ENCODE measurements at regions not wholly inside any gene's neighbourhood (a gene's known extent, or its start where the extent isn't known, plus 50 kb on each side); places are given as distances from the start of the nearest gene placed in this dataset.

- Histone ChIP-seq H3K36me3 (ENCODE audit: insufficient read depth, low read depth, low read length) (no peaks in the 10 kb centered on the region), H3K4me1 (ENCODE audit: insufficient read depth, low read length) (no peaks in the 10 kb centered on the region; the same call in 1 of the 2 replicates), H3K4me3 (ENCODE audit: low read length) (no peak overlapping the region), H3K9ac (ENCODE audit: low read depth, low read length) (no peak overlapping the region), H3K27ac (ENCODE audit: low read length) (no peak overlapping the region), H3K27me3 (ENCODE audit: insufficient read depth, low read length) (no peaks in the 10 kb centered on the region), H3K9me3 (ENCODE audit: insufficient read depth, low read depth, low read length) (no peaks in the 10 kb centered on the region)
These were observed 970.5 kb downstream of the UQCRFS1 start for GRCh38 chr19:28242317-28242927.

GRCh38 chr19:28239270-28239669 is 973.7 kb downstream of the UQCRFS1 start:
- Histone ChIP-seq H3K4me3 (ENCODE audit: low read length) (no peak overlapping the region), H3K27ac (ENCODE audit: low read length) (no peak overlapping the region), H3K9me3 (ENCODE audit: insufficient read depth, low read depth, low read length) (no peaks in the 10 kb centered on the region), H3K36me3 (ENCODE audit: insufficient read depth, low read depth, low read length) (no peaks in the 10 kb centered on the region), H3K9ac (ENCODE audit: low read depth, low read length) (no peak overlapping the region), H3K27me3 (ENCODE audit: insufficient read depth, low read length) (no peaks in the 10 kb centered on the region), H3K4me1 (ENCODE audit: insufficient read depth, low read length) (no peaks in the 10 kb centered on the region; the same call in 1 of the 2 replicates)

DNA sequence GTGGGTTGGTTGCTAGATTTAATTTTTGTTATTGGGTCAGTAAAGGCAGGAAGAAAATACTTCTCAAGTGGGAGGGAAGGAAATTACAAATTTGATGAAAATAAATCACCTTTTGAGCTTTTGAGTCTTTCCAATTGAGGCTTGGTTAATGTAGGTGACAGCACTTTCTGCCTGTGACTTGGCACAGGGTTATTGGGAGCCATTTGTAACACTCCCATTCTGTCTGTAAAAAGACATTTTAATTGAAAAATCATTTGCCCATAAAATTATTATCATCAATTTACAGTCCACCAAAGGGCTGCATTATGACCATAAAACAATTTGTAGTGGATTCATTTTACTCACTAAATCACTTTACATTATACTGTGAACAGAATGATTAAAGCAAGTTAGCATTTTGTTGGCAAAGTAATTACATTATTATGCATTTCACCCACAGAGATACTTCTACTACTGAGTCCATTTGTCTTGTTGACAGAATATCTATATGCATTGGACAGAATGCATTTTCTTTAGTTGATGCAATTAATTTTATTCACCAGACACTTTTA is 974.6 kb downstream of the UQCRFS1 start:
- Histone ChIP-seq H3K27me3 (ENCODE audit: insufficient read depth, low read length) (no peaks in the 10 kb centered on the region), H3K9me3 (ENCODE audit: insufficient read depth, low read depth, low read length) (no peaks in the 10 kb centered on the region), H3K4me3 (ENCODE audit: low read length) (no peak overlapping the region), H3K9ac (ENCODE audit: low read depth, low read length) (no peak overlapping the region), H3K4me1 (ENCODE audit: insufficient read depth, low read length) (no peaks in the 10 kb centered on the region; the same call in 1 of the 2 replicates), H3K27ac (ENCODE audit: low read length) (no peak overlapping the region), H3K36me3 (ENCODE audit: insufficient read depth, low read depth, low read length) (no peaks in the 10 kb centered on the region)

GRCh38 chr19:28235606-28236125 is 977.3 kb downstream of the UQCRFS1 start:
- Histone ChIP-seq H3K27ac (ENCODE audit: low read length) (no peak overlapping the region), H3K4me3 (ENCODE audit: low read length) (no peak overlapping the region), H3K9ac (ENCODE audit: low read depth, low read length) (no peak overlapping the region), H3K36me3 (ENCODE audit: insufficient read depth, low read depth, low read length) (no peaks in the 10 kb centered on the region), H3K9me3 (ENCODE audit: insufficient read depth, low read depth, low read length) (no peaks in the 10 kb centered on the region), H3K4me1 (ENCODE audit: insufficient read depth, low read length) (no peaks in the 10 kb centered on the region; the same call in 1 of the 2 replicates), H3K27me3 (ENCODE audit: insufficient read depth, low read length) (no peaks in the 10 kb centered on the region)

- H3K36me3 ChIP-seq (ENCODE audit: insufficient read depth, low read depth, low read length), result no peaks in the 10 kb centered on the region
- no peak overlapping the region for H3K27ac ChIP-seq (ENCODE audit: low read length)
- H3K4me3 ChIP-seq (ENCODE audit: low read length), result no peak overlapping the region
- H3K9me3 ChIP-seq (ENCODE audit: insufficient read depth, low read depth, low read length), result no peaks in the 10 kb centered on the region
- no peak overlapping the region for H3K9ac ChIP-seq (ENCODE audit: low read depth, low read length)
- H3K4me1 ChIP-seq (ENCODE audit: insufficient read depth, low read length), result no peaks in the 10 kb centered on the region
- no peaks in the 10 kb centered on the region for H3K27me3 ChIP-seq (ENCODE audit: insufficient read depth, low read length)
These were observed 978.3 kb downstream of the UQCRFS1 start for GRCh38 chr19:28234637-28235036.

- Histone ChIP-seq H3K36me3 (ENCODE audit: insufficient read depth, low read depth, low read length) (no peaks in the 10 kb centered on the region), H3K4me3 (ENCODE audit: low read length) (no peak overlapping the region), H3K27me3 (ENCODE audit: insufficient read depth, low read length) (no peaks in the 10 kb centered on the region), H3K9ac (ENCODE audit: low read depth, low read length) (no peak overlapping the region), H3K9me3 (ENCODE audit: insufficient read depth, low read depth, low read length) (no peaks in the 10 kb centered on the region), H3K4me1 (ENCODE audit: insufficient read depth, low read length) (no peaks in the 10 kb centered on the region), H3K27ac (ENCODE audit: low read length) (no peak overlapping the region)
These were observed 984.1 kb downstream of the UQCRFS1 start for GRCh38 chr19:28228854-28229253.

- Histone ChIP-seq H3K4me1 (ENCODE audit: insufficient read depth, low read length) (no peaks in the 10 kb centered on the region), H3K27me3 (ENCODE audit: insufficient read depth, low read length) (no peaks in the 10 kb centered on the region), H3K9ac (ENCODE audit: low read depth, low read length) (no peak overlapping the region), H3K4me3 (ENCODE audit: low read length) (no peak overlapping the region), H3K27ac (ENCODE audit: low read length) (no peak overlapping the region), H3K36me3 (ENCODE audit: insufficient read depth, low read depth, low read length) (no peaks in the 10 kb centered on the region), H3K9me3 (ENCODE audit: insufficient read depth, low read depth, low read length) (no peaks in the 10 kb centered on the region)
These were observed 988.5 kb downstream of the UQCRFS1 start for GRCh38 chr19:28224441-28224840.

DNA sequence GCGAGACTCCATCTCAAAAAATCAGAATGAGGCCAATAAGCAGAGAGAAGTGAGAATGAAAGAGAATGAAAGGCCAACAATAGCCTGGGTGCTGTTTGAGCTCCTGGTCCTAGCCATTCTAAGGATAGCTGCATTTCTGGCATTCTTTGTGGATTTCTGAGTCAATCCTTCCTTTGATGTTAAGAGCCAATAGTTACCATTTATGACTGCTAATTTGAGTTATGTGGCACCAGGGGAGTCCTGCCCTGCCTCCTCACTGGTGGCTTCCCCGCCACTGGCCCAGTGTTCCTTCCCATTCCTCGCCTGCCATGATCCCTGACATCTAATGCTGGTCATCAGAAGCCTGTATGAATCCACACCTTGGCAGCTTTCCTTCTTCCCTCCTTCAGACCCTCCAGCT is 991.2 kb downstream of the UQCRFS1 start:
- Histone ChIP-seq H3K4me1 (ENCODE audit: insufficient read depth, low read length) (peaks cover 2% of the 10 kb centered on the region; the same call in 1 of the 2 replicates), H3K27me3 (ENCODE audit: insufficient read depth, low read length) (no peaks in the 10 kb centered on the region), H3K9ac (ENCODE audit: low read depth, low read length) (no peak overlapping the region), H3K36me3 (ENCODE audit: insufficient read depth, low read depth, low read length) (no peaks in the 10 kb centered on the region), H3K9me3 (ENCODE audit: insufficient read depth, low read depth, low read length) (no peaks in the 10 kb centered on the region), H3K27ac (ENCODE audit: low read length) (no peak overlapping the region), H3K4me3 (ENCODE audit: low read length) (no peak overlapping the region)

- Histone ChIP-seq H3K9ac (ENCODE audit: low read depth, low read length) (no peak overlapping the region), H3K27ac (ENCODE audit: low read length) (no peak overlapping the region), H3K4me3 (ENCODE audit: low read length) (no peak overlapping the region), H3K4me1 (ENCODE audit: insufficient read depth, low read length) (peaks cover 4% of the 10 kb centered on the region; the same call in 1 of the 2 replicates), H3K27me3 (ENCODE audit: insufficient read depth, low read length) (no peaks in the 10 kb centered on the region), H3K9me3 (ENCODE audit: insufficient read depth, low read depth, low read length) (no peaks in the 10 kb centered on the region), H3K36me3 (ENCODE audit: insufficient read depth, low read depth, low read length) (no peaks in the 10 kb centered on the region)
These were observed 994.2 kb downstream of the UQCRFS1 start for GRCh38 chr19:28218728-28219127.

DNA sequence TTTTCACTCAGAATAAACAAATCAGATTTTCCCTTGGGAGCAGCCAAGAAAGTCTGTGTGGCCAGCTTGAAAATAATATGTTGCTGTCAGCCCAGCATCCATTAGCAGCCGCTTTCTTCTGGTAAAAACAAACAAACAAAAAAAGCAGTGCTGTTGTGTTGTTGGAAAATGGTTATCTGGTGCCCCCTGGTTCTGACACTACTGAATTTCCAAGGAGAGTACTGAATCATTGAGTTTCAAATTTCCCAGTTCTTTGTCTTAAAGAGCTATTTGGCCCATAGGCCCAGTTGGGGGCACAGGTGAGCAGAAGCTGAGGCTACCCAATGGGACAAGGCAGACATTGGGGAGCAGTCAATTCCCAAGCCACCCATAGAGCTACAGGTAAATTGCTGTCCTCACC is 995.9 kb downstream of the UQCRFS1 start:
- no peak overlapping the region for H3K27ac ChIP-seq (ENCODE audit: low read length)
- H3K9me3 ChIP-seq (ENCODE audit: insufficient read depth, low read depth, low read length), result no peaks in the 10 kb centered on the region
- no peak overlapping the region for H3K9ac ChIP-seq (ENCODE audit: low read depth, low read length)
- no peaks in the 10 kb centered on the region for H3K36me3 ChIP-seq (ENCODE audit: insufficient read depth, low read depth, low read length)
- H3K27me3 ChIP-seq (ENCODE audit: insufficient read depth, low read length), result no peaks in the 10 kb centered on the region
- H3K4me3 ChIP-seq (ENCODE audit: low read length), result no peak overlapping the region
- peaks cover 4% of the 10 kb centered on the region; the same call in 1 of the 2 replicates for H3K4me1 ChIP-seq (ENCODE audit: insufficient read depth, low read length)

GRCh38 chr19:28213470-28214082 is 999.4 kb downstream of the UQCRFS1 start:
- Histone ChIP-seq H3K9ac (ENCODE audit: low read depth, low read length) (no peak overlapping the region), H3K9me3 (ENCODE audit: insufficient read depth, low read depth, low read length) (no peaks in the 10 kb centered on the region), H3K36me3 (ENCODE audit: insufficient read depth, low read depth, low read length) (no peaks in the 10 kb centered on the region), H3K27ac (ENCODE audit: low read length) (no peak overlapping the region), H3K4me3 (ENCODE audit: low read length) (no peak overlapping the region), H3K4me1 (ENCODE audit: insufficient read depth, low read length) (peaks cover 4% of the 10 kb centered on the region; the same call in 1 of the 2 replicates), H3K27me3 (ENCODE audit: insufficient read depth, low read length) (no peaks in the 10 kb centered on the region)

DNA sequence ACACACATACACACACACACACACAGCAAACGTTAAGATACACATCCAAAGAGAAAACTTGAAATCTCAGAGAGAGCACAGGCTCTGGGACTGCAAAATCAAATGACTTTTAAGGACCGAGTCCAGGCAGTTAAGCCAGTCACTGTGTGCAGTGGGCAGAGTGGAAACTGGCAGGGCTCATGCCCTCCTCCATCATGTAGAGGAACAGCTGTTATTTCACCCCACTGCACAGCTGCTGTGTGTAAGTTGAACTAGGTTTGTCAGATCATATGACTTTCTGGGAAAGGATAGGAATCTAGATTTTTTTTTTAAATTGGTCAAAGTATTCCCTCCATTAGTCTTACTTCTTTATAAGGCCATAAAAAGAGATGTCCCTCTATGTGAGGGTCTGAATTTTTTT is 1002.1 kb downstream of the UQCRFS1 start:
- Histone ChIP-seq H3K27me3 (ENCODE audit: insufficient read depth, low read length) (no peaks in the 10 kb centered on the region), H3K9ac (ENCODE audit: low read depth, low read length) (no peak overlapping the region), H3K27ac (ENCODE audit: low read length) (no peak overlapping the region), H3K4me3 (ENCODE audit: low read length) (no peak overlapping the region), H3K36me3 (ENCODE audit: insufficient read depth, low read depth, low read length) (no peaks in the 10 kb centered on the region), H3K9me3 (ENCODE audit: insufficient read depth, low read depth, low read length) (no peaks in the 10 kb centered on the region), H3K4me1 (ENCODE audit: insufficient read depth, low read length) (no peaks in the 10 kb centered on the region)
